ENCODE measurements at regions not wholly inside any gene's neighbourhood (a gene's known extent, or its start where the extent isn't known, plus 50 kb on each side); places are given as distances from the start of the nearest gene placed in this dataset.
A peak's percentile ranks its signal among the peaks of the same experiment; 100 is the strongest.

DNA sequence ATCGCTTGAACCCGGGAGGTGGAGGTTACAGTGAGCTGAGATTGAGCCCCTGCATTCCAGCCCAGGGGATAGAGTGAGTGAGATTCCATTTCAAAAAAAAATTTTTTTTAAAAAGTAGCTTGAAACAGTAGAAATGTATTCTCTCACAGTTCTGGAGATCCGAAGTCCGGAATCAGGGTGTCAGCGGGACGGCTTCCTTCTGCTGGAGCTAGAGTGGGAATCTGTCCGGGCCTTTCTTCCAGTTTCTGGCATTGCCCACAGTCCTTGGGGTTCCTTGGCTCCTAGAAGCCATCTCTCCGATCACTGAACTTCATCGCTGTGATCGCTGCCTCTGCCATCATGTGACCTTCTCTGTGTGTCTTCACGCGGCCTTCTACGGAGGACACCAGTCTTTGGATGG, 181.2 kb upstream of the CIBAR2 start:
- DNase-seq (ENCODE audit: low spot score): no peak

DNA sequence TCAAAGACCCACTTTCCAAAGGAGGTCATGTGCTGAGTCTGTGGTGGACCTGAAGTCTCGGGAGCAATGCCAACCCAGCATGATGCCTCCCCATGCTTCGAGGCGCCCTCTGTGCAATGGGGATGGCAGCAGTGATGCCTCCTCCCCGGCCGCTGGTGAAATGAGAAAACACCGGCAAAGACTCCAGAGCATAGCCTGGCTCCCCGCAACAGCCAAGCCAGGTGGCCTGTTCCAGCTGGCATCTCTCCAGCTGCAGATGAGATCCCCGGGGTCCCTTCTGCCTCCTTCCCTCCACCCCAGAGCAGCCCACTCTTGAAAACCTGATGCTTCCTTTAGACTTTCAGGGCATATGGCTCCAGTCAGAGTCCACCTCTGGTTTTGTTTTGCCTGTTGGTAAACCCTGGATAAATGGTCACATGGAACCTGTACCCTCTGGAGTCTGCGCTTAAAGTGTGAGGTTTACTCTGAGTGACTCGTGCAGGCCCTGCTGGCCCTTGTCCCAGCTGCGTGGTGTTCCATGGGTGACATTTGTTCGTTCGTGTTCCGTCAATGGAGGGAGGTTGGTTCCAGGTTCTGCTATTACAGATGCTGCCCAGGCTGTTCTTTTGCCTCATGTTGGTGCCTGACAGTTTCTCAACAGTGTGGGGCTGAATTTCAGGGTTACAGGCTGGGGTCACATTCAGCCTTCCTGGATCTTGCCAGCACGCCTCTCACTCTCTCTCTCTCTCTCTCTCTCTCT, 181.8 kb upstream of the CIBAR2 start:
- DNase-seq (ENCODE audit: low spot score): no peak

GRCh38 chr16:85294810-85295508, 182.7 kb upstream of the CIBAR2 start:
- no peak for DNase-seq (ENCODE audit: low spot score)

- peak; percentile 74 for DNase-seq (ENCODE audit: low spot score)
Measured at GRCh38 chr16:85296859-85297660, 184.8 kb upstream of the CIBAR2 start.

DNA sequence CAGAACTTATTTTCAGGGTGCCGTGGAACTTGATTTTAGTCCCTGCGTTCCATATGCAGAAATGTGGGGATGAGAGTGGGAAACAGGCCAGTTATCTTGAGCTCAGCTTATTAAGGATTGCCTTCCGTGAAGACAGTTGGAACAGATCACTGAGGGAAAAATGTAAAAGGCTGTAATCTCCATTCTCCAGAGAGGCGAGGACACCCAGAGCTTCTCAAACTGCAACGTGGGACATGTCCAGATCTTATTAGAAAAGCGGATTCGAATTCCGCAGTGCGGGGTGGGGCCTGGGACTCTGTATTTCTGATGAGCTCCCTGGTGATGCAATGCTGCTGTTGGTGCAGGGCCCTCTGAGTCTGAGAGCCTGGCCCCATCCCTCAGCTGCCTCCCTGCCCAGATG, 185.6 kb upstream of the CIBAR2 start:
- no peak for DNase-seq (ENCODE audit: low spot score)

DNA sequence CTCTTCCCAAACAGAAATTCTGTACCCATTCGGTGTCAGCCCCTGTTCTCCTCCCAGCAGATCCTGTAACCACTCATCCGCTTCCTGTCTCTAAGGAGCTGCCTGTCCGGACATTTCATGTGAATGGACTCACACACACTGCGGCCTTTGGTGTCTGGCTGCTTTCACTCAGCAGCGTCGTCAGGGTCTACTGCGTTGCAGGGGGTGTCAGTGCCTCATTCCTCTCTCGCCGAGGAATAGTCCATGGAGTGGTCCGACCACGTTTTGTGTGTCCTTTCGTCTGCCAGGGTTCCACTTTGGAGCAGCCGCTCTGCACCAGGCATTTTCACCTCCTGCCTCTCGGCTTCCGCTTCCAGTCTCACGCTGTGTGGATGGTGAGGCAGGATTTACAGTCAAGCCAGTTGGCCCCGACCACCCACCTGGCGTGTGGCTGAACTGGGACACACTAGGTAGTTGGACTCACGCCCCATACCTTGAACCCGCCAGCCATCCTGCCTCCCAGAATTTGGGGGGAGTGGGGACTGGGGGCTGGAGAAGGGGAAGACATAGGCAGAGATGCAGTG, 188.2 kb upstream of the CIBAR2 start:
- no peak for DNase-seq (ENCODE audit: low spot score)

GRCh38 chr16:85301231-85301630, 189.0 kb upstream of the CIBAR2 start:
- no peak for DNase-seq (ENCODE audit: low spot score)

DNA sequence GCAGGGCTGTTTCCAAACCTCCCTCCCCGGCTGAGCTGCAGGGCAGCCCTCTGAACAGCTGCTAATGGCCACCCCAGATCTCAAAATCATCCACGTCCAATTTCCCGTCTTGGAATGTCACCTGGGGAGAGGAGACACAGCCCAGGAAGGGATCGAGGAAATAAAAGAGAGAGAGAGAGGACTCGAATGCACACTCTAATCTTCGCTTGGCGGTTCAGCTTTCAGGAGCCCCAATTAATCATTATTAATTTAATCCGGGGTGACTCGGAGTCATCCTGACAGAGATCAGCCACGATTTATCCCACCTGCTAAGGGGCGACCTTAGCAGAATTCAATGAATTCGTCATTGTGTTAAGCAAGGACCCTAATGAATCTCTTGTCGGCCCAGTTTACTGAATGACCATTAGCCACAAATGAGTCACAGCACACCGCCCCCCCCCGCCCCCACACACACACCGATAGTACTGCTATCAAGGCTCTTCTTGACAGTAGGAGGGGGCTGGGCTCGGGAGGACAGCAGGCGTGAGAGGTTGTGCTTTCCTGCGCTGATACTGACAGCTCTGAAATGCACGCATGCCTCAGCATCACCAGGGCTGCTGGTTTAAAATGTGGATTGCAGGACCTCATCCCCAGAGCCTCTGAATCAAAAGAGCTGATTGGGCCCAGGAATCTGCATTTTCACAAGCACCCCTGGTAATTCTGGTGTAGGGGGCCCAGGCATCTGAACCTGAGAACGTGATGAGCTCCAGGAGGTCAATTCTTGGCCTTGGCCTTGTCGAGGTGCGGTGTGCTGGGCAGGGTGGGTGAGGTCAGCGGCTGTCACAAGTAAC, 190.0 kb upstream of the CIBAR2 start:
- no peak for DNase-seq (ENCODE audit: low spot score)

DNA sequence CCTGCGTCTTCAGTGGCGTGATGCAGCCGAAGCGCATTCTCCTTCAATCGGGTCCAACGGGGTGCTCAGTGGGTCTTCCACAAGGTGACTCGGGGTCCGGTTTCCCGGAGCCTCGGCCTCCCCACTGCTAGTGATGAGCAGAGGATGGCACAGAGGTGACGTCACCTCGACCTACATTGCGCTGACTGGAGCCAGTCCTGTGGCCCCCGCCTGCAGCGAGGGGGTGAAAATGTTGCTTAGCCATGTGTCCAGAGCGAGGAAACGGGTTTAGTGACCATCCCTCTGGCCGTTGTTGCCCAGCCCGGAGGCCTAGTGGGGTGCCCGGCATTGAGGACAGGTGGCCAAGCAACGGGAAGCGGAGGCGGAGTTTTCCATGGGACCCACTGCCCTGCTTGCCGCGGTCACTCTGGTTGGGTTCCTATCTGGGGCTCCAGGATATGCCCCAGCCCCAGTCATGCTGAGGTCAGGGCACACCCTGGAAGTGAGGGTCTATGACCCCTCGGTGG, 190.6 kb upstream of the CIBAR2 start:
- no peak for DNase-seq (ENCODE audit: low spot score)

GRCh38 chr16:85303354-85303883, 191.1 kb upstream of the CIBAR2 start:
- DNase-seq (ENCODE audit: low spot score): peak; percentile 81

GRCh38 chr16:85304337-85304736, 192.1 kb upstream of the CIBAR2 start:
- DNase-seq (ENCODE audit: low spot score): no peak

- DNase-seq (ENCODE audit: low spot score): peak; percentile 85
Measured at GRCh38 chr16:85306071-85306792, 194.0 kb upstream of the CIBAR2 start.

DNA sequence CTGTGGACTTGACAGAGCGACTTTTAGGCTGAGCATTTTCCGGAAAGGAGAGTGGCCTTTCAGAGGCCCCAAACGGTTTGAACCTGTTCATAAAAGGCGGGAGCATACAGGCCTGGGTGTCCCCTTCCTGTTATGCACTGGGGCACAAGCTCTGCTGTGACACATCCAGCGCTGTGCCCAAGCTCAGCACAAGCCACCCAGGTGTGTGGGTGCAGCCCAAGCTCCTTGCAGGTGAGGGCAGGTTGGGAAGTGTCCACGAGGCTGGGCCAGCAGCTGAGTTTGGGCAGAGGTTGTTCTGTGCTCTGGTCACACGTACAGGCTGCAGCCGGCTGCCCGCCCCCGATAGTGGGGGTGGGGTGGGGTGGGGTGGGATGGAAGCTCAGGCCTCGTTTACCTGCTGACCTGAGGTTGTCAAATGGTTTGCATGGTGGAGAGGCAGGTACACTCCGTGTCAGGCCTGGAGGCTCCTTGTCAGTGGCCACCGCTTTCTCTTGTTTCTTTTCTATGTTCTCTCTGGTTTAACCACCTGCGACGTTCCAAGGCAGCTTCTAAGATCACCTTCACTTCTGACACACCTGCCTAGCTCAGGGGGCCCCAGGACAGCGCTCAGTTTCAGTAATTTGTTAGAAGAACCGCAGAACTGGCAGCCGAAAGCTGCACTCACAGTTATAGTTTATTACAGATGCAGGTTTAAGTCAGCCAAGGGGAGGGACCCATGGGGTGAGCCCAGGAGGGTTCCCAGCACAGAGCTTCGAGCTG, 194.7 kb upstream of the CIBAR2 start:
- no peak for DNase-seq (ENCODE audit: low spot score)

GRCh38 chr16:85307552-85308364, 195.5 kb upstream of the CIBAR2 start:
- peak; percentile 82 for DNase-seq (ENCODE audit: low spot score)

- no peak for DNase-seq (ENCODE audit: low spot score)
Measured at GRCh38 chr16:85308611-85309540, 196.6 kb upstream of the CIBAR2 start.

- no peak for DNase-seq (ENCODE audit: low spot score)
Measured at GRCh38 chr16:85309656-85310587, 197.7 kb upstream of the CIBAR2 start.

Data from HuH-7.5 (cell line).